ENCODE measurements at regions not wholly inside any gene's neighbourhood (a gene's known extent, or its start where the extent isn't known, plus 50 kb on each side); places are given as distances from the start of the nearest gene placed in this dataset.

DNA sequence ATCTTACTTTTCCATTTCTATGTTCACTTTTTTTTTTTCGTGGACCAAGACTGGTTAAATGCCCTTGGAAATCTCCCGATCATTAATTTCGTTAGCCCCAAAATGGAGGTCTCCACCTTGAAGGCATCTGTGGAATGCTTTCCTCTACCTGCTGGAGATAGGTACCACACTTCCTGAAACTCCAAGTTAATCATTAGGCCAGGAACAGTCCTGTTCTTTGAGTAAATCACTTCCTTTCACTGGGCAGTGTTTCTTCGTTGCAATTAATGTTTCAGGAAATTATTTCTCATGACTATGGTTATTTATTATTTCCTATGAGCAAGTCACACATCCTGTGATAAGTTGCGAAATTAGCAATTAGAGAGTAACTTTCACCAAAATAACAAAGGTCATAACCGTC lies 225.2 kb upstream of the LYPLAL1 start:
- Histone ChIP-seq H3K4ac (replicated peaks; ENCODE audit: insufficient read length, low read depth, low read length) (no peak overlapping the region), H3K14ac (ENCODE audit: insufficient read length) (no peak overlapping the region), H2BK12ac (ENCODE audit: low read depth, low read length) (no peak overlapping the region), H3K36me3 (ENCODE audit: control insufficient read depth in 2 of 4, insufficient read depth in 4 of 4, low read length in 3 of 4) (no peaks in the 10 kb centered on the region), H4K20me1 (replicated peaks in 1 of 2; ENCODE audit: control insufficient read depth in 1 of 2, insufficient read depth in 2 of 2, low read length in 2 of 2) (no peaks in the 10 kb centered on the region), H2BK120ac (replicated peaks; ENCODE audit: low read depth, low read length) (no peak overlapping the region), H3K23me2 (ENCODE audit: low read depth, low read length) (no peaks in the 10 kb centered on the region), H3K18ac (ENCODE audit: extremely low read depth, low read length) (no peak overlapping the region), H3K4me2 (ENCODE audit: insufficient read depth in 1 of 2, low read depth in 2 of 2, low read length in 2 of 2) (no peak overlapping the region), H3K79me2 (ENCODE audit: control insufficient read depth in 1 of 2, insufficient read depth in 2 of 2, low read length in 2 of 2) (no peaks in the 10 kb centered on the region), H3K9ac (replicated peaks in 1 of 4; ENCODE audit: extremely low read depth in 1 of 4, low read depth in 3 of 4, low read length in 3 of 4) (no peak overlapping the region), H2AK5ac (ENCODE audit: low read depth, low read length) (no peak overlapping the region), H4K5ac (ENCODE audit: insufficient read length, low read depth, low read length) (no peak overlapping the region), H3K27me3 (replicated peaks in 1 of 4; ENCODE audit: control insufficient read depth in 3 of 4, extremely low read depth in 1 of 4, insufficient read depth in 3 of 4, low read length in 3 of 4) (peaks cover 0 to 1% (median 0%) of the 10 kb centered on the region in 4 experiments; a peak in 1 of 7 replicates), H3K27ac (ENCODE audit: low read depth, low read length) (no peak overlapping the region), H3K23ac (ENCODE audit: insufficient read length) (no peak overlapping the region), H3K4me1 (replicated peaks in 1 of 4; ENCODE audit: control insufficient read depth in 3 of 4, insufficient read depth in 4 of 4, low read length in 3 of 4) (no peaks in the 10 kb centered on the region), H3K4me3 (ENCODE audit: extremely low read depth in 1 of 4, insufficient read depth in 2 of 4, low read depth in 3 of 4, low read length in 4 of 4) (no peak overlapping the region), H3K79me1 (ENCODE audit: low read depth, low read length) (no peaks in the 10 kb centered on the region), H2BK20ac (ENCODE audit: low read length) (no peak overlapping the region), H3K56ac (replicated peaks; ENCODE audit: insufficient read length, low read depth, low read length) (no peak overlapping the region), H2BK15ac (ENCODE audit: low read length) (no peak overlapping the region), H2BK5ac (ENCODE audit: low read depth, low read length) (no peak overlapping the region), H4K8ac (ENCODE audit: extremely low read depth, insufficient read depth, low read length) (no peak overlapping the region), H3K9me3 (ENCODE audit: insufficient read depth in 2 of 2, low read depth in 1 of 2, low read length in 1 of 2) (no peaks in the 10 kb centered on the region), H2AFZ (ENCODE audit: low read length) (no peak overlapping the region), H4K91ac (replicated peaks; ENCODE audit: insufficient read length, low read length) (no peak overlapping the region)
- POLR2A ChIA-PET (ENCODE audit: partially characterized antibody) = no interaction called here
- TF ChIP-seq EGR1 (IDR thresholded peaks at IDR 0.05; ENCODE audit: borderline replicate concordance, low read depth, low read length) (no peak), PHF8 (conservative IDR thresholded peaks at IDR 0.05; ENCODE audit: low read depth, low read length) (no peak), POLR2A (IDR thresholded peaks at IDR 0.05; ENCODE audit: control extremely low read depth in 1 of 2, low read depth in 2 of 2, low read length in 2 of 2) (no peak), JUND (IDR thresholded peaks at IDR 0.05; ENCODE audit: low read length) (no peak), BRCA1 (IDR thresholded peaks at IDR 0.05; ENCODE audit: low read depth, low read length) (no peak), POLR2AphosphoS5 (IDR thresholded peaks at IDR 0.05; ENCODE audit: low read depth, low read length) (no peak), RAD21 (IDR thresholded peaks at IDR 0.05 in 1 of 2, conservative IDR thresholded peaks at IDR 0.05 in 1 of 2; ENCODE audit: low read depth in 2 of 2, low read length in 2 of 2) (no peak), NANOG (IDR thresholded peaks at IDR 0.05; ENCODE audit: insufficient read depth, low read depth, low read length, poor library complexity, severe bottlenecking) (no peak), CBX5 (IDR thresholded peaks at IDR 0.05; ENCODE audit: low read depth, low read length) (no peak), TAF1 (IDR thresholded peaks at IDR 0.05; ENCODE audit: low read depth, low read length) (no peak), ZNF274 (IDR thresholded peaks at IDR 0.05; ENCODE audit: borderline replicate concordance, extremely low read depth, low read length) (no peak), TAF7 (optimal IDR thresholded peaks at IDR 0.05; ENCODE audit: borderline replicate concordance, low read depth, low read length) (no peak), POU5F1 (IDR thresholded peaks at IDR 0.05; ENCODE audit: low read depth, low read length) (no peak)
- TF ChIP-seq, protein P1, sequence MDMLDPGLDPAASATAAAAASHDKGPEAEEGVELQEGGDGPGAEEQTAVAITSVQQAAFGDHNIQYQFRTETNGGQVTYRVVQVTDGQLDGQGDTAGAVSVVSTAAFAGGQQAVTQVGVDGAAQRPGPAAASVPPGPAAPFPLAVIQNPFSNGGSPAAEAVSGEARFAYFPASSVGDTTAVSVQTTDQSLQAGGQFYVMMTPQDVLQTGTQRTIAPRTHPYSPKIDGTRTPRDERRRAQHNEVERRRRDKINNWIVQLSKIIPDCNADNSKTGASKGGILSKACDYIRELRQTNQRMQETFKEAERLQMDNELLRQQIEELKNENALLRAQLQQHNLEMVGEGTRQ (IDR thresholded peaks at IDR 0.05; ENCODE audit: low read length) = no peak
- 90% methylated on average over 6 of the region's 6 CpGs; no CpG with 5 or more reads in 1 of the 2 experiments for WGBS, 2 experiments (ENCODE audit: extremely low coverage in 1 of 2, insufficient coverage in 1 of 2, insufficient read length in 1 of 2, insufficient replicate concordance in 2 of 2, low coverage in 1 of 2, low lambda C conversion rate in 2 of 2, missing lambda C conversion rate in 1 of 2)
- CTCF ChIA-PET (ENCODE audit: partially characterized antibody) = interaction anchor here (1.7 kb wide), 1 partner anchor 12 kb away, joined by 3 read pairs; no protein-coding TSS in a partner anchor
- FAIRE-seq (no peak), DNase-seq (ENCODE audit: low read depth in 1 of 2, low spot score in 2 of 2) (no peak)
